HG02852 (cell line): ENCODE measurements at regions not wholly inside any gene's neighbourhood (a gene's known extent, or its start where the extent isn't known, plus 50 kb on each side); places are given as distances from the start of the nearest gene placed in this dataset.

Experiments
- ATAC-seq: cut with Tn5 transposase; IDR thresholded peaks from one replicate; pipeline ENCODE4 v1.9.1; 2021; ENCODE audit warnings: mild to moderate bottlenecking, moderate library complexity; ENCODE audit not compliant: unreplicated experiment

DNA sequence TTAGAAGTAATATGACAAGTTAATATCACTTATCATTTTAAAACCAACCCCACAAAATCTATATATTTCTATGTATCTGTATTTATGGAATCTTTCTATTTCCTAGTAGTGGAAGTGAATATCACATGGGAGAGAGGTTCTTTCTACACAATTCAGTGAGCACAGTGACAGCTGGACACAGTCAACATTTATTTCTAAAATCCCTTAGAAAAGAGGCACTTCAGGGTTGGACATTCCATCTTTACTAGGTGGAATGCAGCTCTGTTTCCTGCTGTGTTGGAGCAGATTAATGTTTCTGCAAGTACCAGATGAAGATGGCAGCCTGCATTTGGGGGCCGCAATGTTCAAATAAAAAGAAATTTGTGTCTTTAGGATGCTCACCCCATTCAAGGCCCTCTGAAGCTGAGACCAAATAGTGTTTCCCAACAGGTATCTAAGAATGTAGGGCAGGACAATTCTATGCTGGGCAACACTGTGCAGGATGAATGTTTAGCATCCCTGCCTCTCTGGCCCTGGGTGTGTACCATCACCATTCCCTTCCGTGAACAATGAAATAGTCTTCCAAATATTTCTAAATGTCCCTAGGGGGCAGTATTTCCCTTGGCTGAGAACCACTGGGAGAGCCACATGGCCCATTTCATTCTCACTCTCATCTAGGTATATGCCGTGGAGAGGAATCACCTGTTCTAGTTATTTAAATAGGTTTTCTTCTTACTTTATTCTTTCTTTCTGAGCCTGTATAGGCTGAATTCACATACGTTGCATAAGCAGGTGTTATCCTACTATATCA is 394.8 kb downstream of the PRDM2 start:
- no peak for ATAC-seq

DNA sequence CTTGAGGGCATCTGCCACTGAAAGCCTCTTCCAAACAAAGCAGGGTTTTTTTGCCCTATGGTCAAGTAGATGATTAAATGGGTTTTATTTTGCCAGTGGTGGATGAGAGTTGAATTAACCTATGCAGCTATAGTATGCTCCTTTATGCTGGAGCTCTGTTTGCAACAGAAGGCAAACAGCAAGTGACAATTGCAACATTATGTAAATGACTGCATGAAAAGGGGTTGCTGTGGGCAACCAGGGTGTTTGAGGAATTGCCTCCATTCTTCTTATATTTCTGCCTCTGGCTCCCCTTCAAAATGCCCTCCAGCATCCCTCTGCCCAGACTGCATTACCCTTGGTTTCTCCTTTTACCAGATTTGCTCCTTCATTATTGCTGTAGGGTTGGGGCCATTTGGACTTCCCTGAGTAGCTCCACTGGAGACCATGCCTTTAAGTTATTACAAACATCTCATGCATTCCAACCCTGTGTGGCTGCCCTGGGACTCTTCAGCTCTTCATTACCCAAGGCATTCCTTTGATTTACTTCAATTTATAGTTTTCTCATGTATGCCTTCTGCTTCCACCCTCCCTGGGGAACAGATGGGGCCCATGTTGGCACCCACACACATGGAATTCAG is 398.4 kb downstream of the PRDM2 start:
- ATAC-seq, result no peak

- ATAC-seq, result no peak
These were observed 400.5 kb downstream of the PRDM2 start for GRCh38 chr1:14100444-14100843.

GRCh38 chr1:14100919-14101318 is 400.9 kb downstream of the PRDM2 start:
- ATAC-seq, result no peak

GRCh38 chr1:14102180-14102579 is 402.2 kb downstream of the PRDM2 start:
- no peak for ATAC-seq

DNA sequence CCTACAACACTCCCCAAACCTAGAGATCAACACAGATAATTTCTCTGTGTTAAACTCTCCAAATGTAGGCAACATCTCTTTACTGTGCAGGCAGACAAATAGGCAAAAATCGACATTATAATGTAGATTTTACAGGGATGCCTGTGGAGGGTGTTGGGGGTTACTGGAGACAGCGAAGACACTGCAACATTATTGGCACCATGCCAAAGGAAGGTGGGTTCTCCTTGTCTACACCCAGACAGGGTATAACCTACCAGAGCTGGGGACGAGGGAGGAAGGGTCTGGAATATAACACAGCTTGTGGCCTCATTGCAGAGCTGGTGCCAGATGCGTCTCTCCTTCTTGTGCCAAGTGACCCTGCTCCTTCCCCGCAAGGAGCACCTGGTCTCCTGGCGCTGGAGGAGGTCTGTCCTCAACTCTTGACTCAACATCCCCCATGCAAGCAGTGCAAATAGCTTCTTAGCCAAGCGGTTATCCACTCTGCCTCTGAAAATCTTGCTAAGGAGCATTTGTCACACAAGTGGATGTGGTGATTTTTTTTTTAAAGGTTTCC is 404.0 kb downstream of the PRDM2 start:
- ATAC-seq, result no peak

GRCh38 chr1:14106126-14106525 is 406.1 kb downstream of the PRDM2 start:
- ATAC-seq, result no peak

DNA sequence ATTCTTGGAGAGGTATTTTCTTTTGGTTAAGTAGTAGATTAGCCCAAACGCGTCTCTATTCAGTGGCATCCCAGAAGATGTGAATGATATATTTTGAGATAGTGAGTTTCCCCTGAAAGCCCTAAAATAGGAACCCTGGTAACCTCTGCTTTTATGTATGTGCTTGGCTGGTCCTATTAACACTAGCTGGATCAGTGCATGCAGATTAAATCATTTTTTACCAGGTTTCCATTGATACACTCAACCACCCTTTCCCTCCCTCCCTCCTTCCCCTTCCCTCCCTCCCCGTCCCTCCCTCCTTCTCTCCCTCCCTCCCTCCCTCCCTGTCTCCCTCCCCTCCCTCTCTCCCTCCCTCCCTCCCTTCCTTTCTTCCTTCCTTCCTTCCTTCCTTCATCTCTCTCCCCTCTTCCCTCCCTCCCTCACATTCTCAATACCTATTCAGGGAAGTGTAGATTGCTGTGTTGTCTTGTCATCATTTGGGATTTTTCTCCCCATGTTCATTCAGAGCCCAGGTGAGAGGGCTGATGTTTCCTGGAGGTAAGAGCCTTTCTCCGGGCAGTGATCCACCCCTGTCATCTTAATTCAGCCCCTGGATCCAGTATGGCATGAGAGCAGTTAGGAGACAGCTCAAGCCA is 406.8 kb downstream of the PRDM2 start:
- ATAC-seq, result no peak

DNA sequence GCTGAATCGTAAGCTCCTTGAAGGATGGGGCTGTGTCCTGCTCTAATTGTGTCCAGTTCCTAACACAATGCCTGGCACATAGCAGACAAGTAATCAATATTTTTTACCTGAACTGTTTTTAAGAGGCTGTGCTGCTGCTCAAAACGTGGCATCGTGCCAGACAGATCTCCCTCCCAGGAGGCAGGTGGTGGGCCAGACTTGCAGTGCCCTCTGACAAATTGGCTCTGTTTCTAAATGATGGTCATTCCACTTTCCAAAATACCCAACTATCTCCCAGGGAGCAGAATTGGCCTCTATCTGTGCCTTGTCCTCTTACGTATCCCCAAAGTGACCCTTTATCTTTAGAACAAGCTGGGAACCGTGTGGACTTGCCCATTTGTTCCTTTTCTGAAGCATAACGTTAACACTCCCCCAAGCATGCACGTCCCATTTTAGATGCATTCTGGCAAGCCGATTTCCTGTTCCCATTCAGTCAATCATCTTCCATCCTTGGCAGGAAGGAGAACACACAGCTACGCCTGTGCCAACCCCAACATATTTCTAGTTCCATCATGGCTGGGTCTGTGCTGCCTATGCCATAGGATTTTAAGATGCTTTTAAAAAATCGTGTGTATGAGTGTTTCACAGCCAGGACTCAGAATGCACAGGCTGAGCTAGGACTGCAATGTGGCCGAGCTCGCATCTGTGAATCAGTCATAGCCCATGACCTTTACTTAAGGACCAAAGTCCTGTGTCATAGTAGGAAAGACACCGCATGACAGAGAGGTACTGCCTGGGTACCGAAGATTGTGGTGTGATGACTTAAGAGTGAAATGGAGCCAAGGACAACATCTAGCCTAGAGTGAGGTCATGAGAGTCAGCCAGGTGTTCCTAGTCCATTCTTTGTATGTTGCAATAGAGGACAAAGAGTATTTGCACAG is 408.6 kb downstream of the PRDM2 start:
- no peak for ATAC-seq

- ATAC-seq, result no peak
These were observed 409.3 kb downstream of the PRDM2 start for GRCh38 chr1:14109276-14109635.

DNA sequence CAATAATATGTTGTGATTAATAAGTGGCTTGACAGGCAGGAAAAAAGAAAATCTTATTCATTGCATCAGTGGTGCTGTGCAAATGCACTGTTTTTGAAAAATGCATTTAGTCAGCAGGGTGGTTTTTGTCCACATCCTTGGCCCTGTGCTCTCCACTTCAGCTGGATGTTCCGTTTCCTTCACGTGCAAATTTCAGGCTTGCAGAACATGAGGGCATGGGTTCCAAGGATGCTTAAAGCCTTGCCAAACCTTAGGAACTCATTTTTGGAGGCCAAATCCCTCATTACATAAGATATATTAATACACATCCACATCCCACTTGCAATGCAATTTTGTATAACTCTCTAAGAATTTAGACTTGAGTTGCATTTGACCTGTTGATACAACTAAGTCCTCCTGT is 410.1 kb downstream of the PRDM2 start:
- no peak for ATAC-seq

DNA sequence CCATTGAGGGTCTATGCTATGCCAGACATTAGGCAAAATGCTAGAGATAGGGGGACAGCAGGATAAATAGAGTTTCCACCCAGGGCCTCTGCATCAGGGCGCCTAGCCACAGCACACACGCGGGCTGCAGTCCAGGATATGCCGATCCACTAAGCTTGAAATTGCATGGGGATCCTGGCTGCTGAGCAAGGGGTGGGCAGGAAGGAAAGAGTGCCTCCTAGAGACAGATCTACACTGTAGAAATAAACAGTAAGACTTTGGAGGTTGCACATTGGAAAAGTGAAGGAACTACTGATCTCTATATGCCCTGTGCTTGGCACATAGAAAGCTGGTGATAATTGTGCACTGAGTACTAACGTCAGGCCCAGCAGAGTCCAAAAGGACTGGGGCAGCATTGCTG is 411.1 kb downstream of the PRDM2 start:
- no peak for ATAC-seq

GRCh38 chr1:14112613-14113012 is 412.6 kb downstream of the PRDM2 start:
- no peak for ATAC-seq

DNA sequence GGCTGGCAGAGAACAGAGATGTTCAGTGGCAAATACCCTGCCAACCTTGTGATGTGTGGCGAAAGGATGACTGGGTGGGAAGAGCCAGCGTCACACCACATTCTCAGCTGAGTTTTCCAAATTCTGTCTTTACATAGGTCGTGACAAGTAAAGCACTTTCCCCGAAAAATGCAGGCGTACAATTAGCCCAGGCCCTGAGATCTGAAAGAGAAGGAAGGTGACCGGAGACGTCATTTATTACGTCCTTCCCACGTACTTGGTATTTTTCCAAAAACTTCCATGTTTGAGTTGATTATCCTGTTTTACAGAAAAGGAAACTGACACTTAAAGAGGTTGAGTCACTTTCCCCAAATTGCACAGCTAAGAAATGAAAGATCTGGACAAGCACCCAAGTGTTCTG is 413.3 kb downstream of the PRDM2 start:
- ATAC-seq, result no peak

DNA sequence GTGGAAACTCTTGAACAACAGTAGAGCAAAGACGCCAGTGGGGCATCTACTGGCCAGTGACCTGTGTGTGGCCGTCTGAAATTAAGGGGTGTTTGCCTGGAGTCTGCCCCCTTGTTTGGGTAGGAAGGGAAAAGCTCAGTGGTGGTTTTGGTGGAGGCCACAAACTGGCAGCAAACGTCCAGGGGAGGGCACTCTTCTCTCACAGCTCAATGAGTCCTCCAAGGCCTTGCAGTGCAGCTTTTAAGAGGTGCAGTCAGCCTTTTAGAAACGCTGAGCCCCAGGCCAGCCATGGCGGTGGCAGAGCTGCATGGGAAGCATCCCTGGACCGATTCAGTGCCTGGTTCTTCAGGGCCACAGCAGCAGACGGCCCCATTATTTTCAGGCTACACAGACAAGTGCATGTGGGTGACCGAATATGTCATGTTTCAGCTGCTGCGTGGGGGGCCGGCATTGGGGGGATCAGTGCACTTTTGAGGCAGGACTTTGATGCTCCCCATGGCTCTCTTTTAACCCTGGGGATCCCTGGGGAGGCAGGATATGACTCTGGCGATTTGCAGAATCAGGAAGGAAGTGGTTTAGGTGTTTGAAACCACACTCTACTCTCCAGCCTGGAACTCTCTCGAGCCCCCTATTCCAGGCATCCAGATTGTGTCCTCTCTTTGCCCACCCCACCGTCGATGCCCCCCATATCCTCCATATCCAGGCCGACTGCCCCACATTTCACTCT is 414.0 kb downstream of the PRDM2 start:
- ATAC-seq, result no peak

GRCh38 chr1:14115976-14116375 is 416.0 kb downstream of the PRDM2 start:
- ATAC-seq, result no peak

GRCh38 chr1:14117700-14118099 is 417.7 kb downstream of the PRDM2 start:
- no peak for ATAC-seq

- no peak for ATAC-seq
These were observed 418.9 kb downstream of the PRDM2 start for GRCh38 chr1:14118691-14119485.

- no peak for ATAC-seq
These were observed 420.9 kb downstream of the PRDM2 start for GRCh38 chr1:14120895-14121294.
